Sigmoid colon (tissue), 6 donors: ENCODE measurements at regions not wholly inside any gene's neighbourhood (a gene's known extent, or its start where the extent isn't known, plus 50 kb on each side); places are given as distances from the start of the nearest gene placed in this dataset.

Experiments used
- DNase-seq: peaks from one replicate; pipeline ENCODE4 v3.0.0-alpha.2; 2019
- H3K27ac ChIP-seq, 4 donors: fragments of 200-600 bp; sonication (generic); one replicate each; pipeline ENCODE4 v1.5.1; 2016 to 2019; ENCODE audit warnings: mild to moderate bottlenecking in 1 of 4
- H3K27me3 ChIP-seq, 3 donors: fragments of 200-600 bp; sonication (generic); one replicate each; pipeline ENCODE4 v1.5.1; 2019; ENCODE audit warnings: mild to moderate bottlenecking in 1 of 3
- H3K36me3 ChIP-seq, 4 donors: fragments of 200-600 bp; sonication (generic); one replicate each; pipeline ENCODE4 v1.5.1; 2016 to 2019
- H3K4me1 ChIP-seq, 4 donors: fragments of 200-600 bp; sonication (generic); one replicate each; pipeline ENCODE4 v1.5.1; 2017 to 2019
- H3K4me3 ChIP-seq, 4 donors: fragments of 200-600 bp; sonication (generic); one replicate each; pipeline ENCODE4 v1.5.1; 2017 to 2019; ENCODE audit warnings: mild to moderate bottlenecking in 2 of 4, moderate library complexity in 1 of 4
- H3K9me3 ChIP-seq, 4 donors: fragments of 200-600 bp in 3 of 4; sonication (generic) in 3 of 4; one replicate each; pipeline versions ENCODE4 v1.5.1 to v1.6.1; 2013 to 2019
- CTCF ChIP-seq, 4 experiments: fragments of 450-650 bp in 3 of 4; fragments of 200-600 bp in 1 of 4; IDR thresholded peaks; one replicate each; pipeline ENCODE4 v1.5.1; 2016 to 2019; ENCODE audit warnings: antibody characterized with exemption in 4 of 4, mild to moderate bottlenecking in 3 of 4, moderate library complexity in 2 of 4
- EP300 ChIP-seq, 4 donors: sonication (generic); formaldehyde crosslinking; IDR thresholded peaks; one replicate each; pipeline ENCODE4 v1.6.1; 2017; ENCODE audit warnings: antibody characterized with exemption in 4 of 4
- POLR2A ChIP-seq, 2 donors: fragments of 450-650 bp; IDR thresholded peaks; one replicate each; pipeline ENCODE4 v1.6.1; 2016; ENCODE audit warnings: antibody characterized with exemption in 2 of 2, mild to moderate bottlenecking in 2 of 2, moderate library complexity in 2 of 2
- POLR2AphosphoS5 ChIP-seq, 4 donors: sonication (generic); formaldehyde crosslinking; IDR thresholded peaks; one replicate each; pipeline ENCODE4 v1.6.1; 2017; ENCODE audit warnings: antibody characterized with exemption in 4 of 4
- WGBS, 2 donors: extraction: QIAGEN DNeasy Blood & Tissue Kit; methylation state at CpG; one replicate each; pipeline ENCODE4 v1.1.7; 2013; 5-methylcytosine and 5-hydroxymethylcytosine counted together
- intact Hi-C: fragments of 100-400 bp; cut with DNase I; formaldehyde crosslinking; loops from one replicate; pipeline ENCODE4 v1.15.1; 2023
- donor health status: healthy with polysubstance abuse.
- donor health status: healthy.

GRCh38 chr4:138918169-138918869 is 97.3 kb upstream of the NOCT start:
- TF ChIP-seq EP300 (IDR thresholded peaks at IDR 0.05) (no peak), POLR2AphosphoS5 (IDR thresholded peaks at IDR 0.05) (no peak), CTCF (IDR thresholded peaks at IDR 0.05) (no peak), POLR2A (IDR thresholded peaks at IDR 0.05) (no peak)
- no peaks in the 10 kb centered on the region for H3K27me3 ChIP-seq
- no peak overlapping the region for H3K4me3 ChIP-seq
- no peak overlapping the region for H3K27ac ChIP-seq
- no peak for DNase-seq
- H3K36me3 ChIP-seq: no peaks in the 10 kb centered on the region
- H3K4me1 ChIP-seq: peaks cover 0 to 8% (median 0%) of the 10 kb centered on the region in 4 donors
- no peaks in the 10 kb centered on the region for H3K9me3 ChIP-seq
- 76 to 87% methylated on average over 15 of the region's 15 CpGs for WGBS, 2 donors
- intact Hi-C loops: loop anchor here (5.0 to 10.0 kb wide), 2 partner anchors 46 to 884 kb away; no protein-coding TSS in a partner anchor

DNA sequence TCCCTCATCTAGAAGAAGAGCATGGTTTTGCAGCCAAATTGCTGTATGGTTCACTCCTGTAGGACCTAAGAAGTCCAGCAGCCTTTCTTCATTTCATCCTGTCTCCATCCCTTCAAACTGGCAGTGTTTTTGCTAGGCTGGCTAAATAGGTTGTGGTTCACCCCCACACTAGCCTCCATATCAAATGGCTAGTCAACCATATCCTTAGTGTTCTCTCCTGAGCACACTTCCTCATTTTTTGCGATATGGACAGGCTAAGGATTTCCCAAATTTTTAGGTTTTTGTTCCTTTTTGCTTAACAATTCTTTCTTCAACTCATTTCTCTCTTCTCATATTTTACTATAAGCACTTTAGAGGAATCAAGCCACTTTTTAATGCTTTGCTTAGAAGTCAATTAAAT is 98.8 kb upstream of the NOCT start:
- no peaks in the 10 kb centered on the region for H3K27me3 ChIP-seq
- H3K9me3 ChIP-seq: no peaks in the 10 kb centered on the region
- H3K4me3 ChIP-seq: no peak overlapping the region
- H3K27ac ChIP-seq: no peak overlapping the region
- intact Hi-C loops: loop anchor here (5.0 to 10.0 kb wide), 2 partner anchors 44 to 882 kb away; no protein-coding TSS in a partner anchor
- DNase-seq: no peak
- WGBS, 2 donors: 72 to 90% methylated on average over 1 of the region's 1 CpG
- peaks cover 0 to 20% (median 11%) of the 10 kb centered on the region in 4 donors for H3K4me1 ChIP-seq
- TF ChIP-seq POLR2AphosphoS5 (IDR thresholded peaks at IDR 0.05) (no peak), POLR2A (IDR thresholded peaks at IDR 0.05) (no peak), CTCF (IDR thresholded peaks at IDR 0.05) (no peak), EP300 (IDR thresholded peaks at IDR 0.05) (no peak)
- H3K36me3 ChIP-seq: no peaks in the 10 kb centered on the region

DNA sequence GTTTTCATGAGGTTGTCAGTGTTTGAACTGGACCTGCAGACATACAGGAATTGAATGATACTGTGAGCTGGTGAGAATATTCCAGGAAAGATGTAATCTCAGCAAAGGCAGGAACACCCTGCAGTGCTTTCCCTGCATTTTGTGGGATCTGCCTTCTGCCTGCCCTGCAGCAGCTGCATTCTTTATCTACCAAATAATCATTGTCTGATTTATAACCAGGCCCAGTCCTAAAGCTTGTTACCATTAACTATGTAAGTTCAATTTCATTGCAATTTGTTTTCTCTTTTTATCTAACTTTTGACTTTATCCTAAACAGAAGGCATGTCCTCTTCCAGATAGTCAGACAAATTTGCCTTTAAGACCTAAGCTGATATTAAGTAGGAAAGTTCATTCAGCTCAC is 99.8 kb upstream of the NOCT start:
- no peaks in the 10 kb centered on the region for H3K36me3 ChIP-seq
- no peaks in the 10 kb centered on the region for H3K27me3 ChIP-seq
- H3K27ac ChIP-seq: no peak overlapping the region
- no peak for DNase-seq
- no peaks in the 10 kb centered on the region for H3K9me3 ChIP-seq
- intact Hi-C loops: loop anchor here (5.0 to 10.0 kb wide), 2 partner anchors 43 to 881 kb away; no protein-coding TSS in a partner anchor
- TF ChIP-seq EP300 (IDR thresholded peaks at IDR 0.05) (no peak), CTCF (IDR thresholded peaks at IDR 0.05) (no peak), POLR2AphosphoS5 (IDR thresholded peaks at IDR 0.05) (no peak), POLR2A (IDR thresholded peaks at IDR 0.05) (no peak)
- H3K4me1 ChIP-seq: peaks cover 0 to 30% (median 21%) of the 10 kb centered on the region in 4 donors
- H3K4me3 ChIP-seq: no peak overlapping the region

DNA sequence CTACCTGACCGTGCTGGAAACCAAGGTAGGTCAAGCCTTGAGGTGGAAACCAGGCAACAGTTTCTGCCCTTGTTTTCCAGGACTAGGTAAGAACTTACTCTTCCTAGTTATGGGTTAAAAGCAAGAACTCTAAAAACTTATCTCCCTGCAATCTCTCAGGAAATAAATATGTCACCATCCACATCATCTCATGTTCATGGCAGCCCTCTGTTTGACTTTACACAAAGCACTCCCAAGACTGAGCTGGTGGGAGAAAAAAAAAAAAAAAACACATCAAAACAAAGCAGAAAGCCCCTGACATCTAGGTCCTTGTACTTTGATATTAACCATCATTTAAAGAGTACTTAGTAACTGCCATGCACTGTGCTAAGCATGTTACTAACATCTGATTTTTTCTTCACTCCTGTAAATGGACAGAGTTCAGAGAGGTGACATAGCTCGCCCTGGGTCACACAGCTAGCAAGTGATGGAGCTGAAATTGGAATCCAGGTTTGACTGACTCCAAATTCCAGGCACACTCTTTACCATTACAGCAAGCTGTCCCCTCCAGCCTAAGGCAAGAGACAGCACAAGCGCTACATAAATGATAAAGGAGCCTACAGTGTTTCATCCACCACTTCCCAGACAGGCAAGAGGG is 102.8 kb upstream of the NOCT start:
- WGBS, 2 donors: 68 to 72% methylated on average over 3 of the region's 3 CpGs
- TF ChIP-seq EP300 (IDR thresholded peaks at IDR 0.05) (no peak), POLR2A (IDR thresholded peaks at IDR 0.05) (no peak), POLR2AphosphoS5 (IDR thresholded peaks at IDR 0.05) (no peak), CTCF (IDR thresholded peaks at IDR 0.05) (no peak)
- intact Hi-C loops: loop anchor here (10.0 kb wide), 1 partner anchor 878 kb away; no protein-coding TSS in a partner anchor
- Histone ChIP-seq H3K36me3 (no peaks in the 10 kb centered on the region), H3K27me3 (no peaks in the 10 kb centered on the region), H3K9me3 (no peaks in the 10 kb centered on the region), H3K4me3 (no peak overlapping the region), H3K27ac (peak overlapping the region in 3 of 4 donors; percentile 60 to 74 (median 68)), H3K4me1 (peaks cover 0 to 31% (median 28%) of the 10 kb centered on the region in 4 donors)
- DNase-seq: no peak
